SK-N-MC (cell line): ENCODE measurements at regions not wholly inside any gene's neighbourhood (a gene's known extent, or its start where the extent isn't known, plus 50 kb on each side); places are given as distances from the start of the nearest gene placed in this dataset.
"Not testable (repeated sequence)": the region's sequence is repeated elsewhere in the genome, so short reads cannot be mapped to it uniquely, and the experiment has no call there.

ENCODE experiments used
- DNase-seq: peaks from one replicate; pipeline ENCODE4 v3.0.0-alpha.2; 2011; ENCODE audit warnings: low read depth, low spot score
- H3K27ac ChIP-seq: fragments of 200-600 bp; sonication (generic); 2 replicates; pipeline ENCODE4 v1.5.1; 2016; ENCODE audit warnings: mixed run types
- H3K36me3 ChIP-seq: fragments of 200-600 bp; sonication (generic); 2 replicates; pipeline ENCODE4 v1.6.1; 2017; ENCODE audit warnings: antibody characterized with exemption, low read length, mixed read lengths; ENCODE audit not compliant: insufficient read depth
- H3K4me3 ChIP-seq: fragments of 200-600 bp; sonication (generic); 2 replicates; pipeline ENCODE4 v1.5.1; 2016
- H3K9ac ChIP-seq: fragments of 200-600 bp; sonication (generic); 2 replicates; pipeline ENCODE4 v1.8.0; 2017; ENCODE audit warnings: mixed run types, mixed read lengths; ENCODE audit not compliant: insufficient read length
- H3K9me3 ChIP-seq: fragments of 200-600 bp; sonication (generic); 2 replicates; pipeline ENCODE4 v1.6.1; 2017; ENCODE audit warnings: low read depth, mild to moderate bottlenecking, antibody characterized with exemption, low read length, moderate library complexity, mixed read lengths
- EZH2 ChIP-seq: fragments of 200-600 bp; sonication (generic); IDR thresholded peaks from one replicate; pipeline ENCODE4 v1.6.1; 2017; ENCODE audit warnings: antibody characterized with exemption
- FOXP2 ChIP-seq: optimal IDR thresholded peaks from 2 replicates; pipeline ENCODE3; 2011; ENCODE audit warnings: mild to moderate bottlenecking, moderate library complexity; ENCODE audit not compliant: insufficient read depth; ENCODE audit errors: extremely low read length, control extremely low read depth
- POLR2AphosphoS5 ChIP-seq: IDR thresholded peaks from 2 replicates; pipeline ENCODE4 v1.6.1; 2012; ENCODE audit warnings: mild to moderate bottlenecking, low read depth, low read length, borderline replicate concordance

DNA sequence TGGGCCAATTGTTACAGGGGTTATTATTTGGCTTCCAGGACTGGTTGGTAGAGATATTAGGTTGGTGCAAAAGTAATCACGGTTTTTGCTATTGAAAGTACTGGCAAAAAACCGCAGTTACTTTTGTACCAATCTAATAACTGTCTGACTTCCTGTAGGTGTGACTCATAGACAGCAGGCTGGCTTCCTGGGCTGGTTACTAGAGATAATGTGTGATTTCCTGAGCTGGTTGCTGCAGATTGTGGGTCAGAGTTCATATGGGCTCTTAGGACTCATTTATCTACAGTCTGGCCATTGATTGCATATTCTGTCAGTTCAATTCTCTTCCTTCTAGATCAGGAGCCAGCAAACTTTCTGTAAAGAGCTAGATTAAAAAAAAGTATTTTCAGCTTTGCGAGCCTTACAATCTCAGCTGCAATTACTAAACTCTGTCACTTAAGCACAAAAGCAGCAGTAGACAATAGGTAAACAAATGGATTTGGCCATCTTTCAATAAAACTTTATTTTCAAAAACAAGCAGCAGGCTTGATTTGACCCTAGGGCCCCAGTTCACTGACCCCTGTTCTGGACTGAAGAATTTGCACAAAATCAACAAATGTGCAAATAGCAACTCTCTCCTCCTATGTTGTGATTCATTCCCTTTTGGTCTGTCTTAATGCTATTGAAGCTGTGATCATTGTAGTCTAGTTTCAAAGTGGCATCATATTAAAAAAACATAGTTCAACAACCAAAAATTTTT, 50.8 kb upstream of the BOD1L1 start:
- DNase-seq, result no peak
- H3K36me3 ChIP-seq, result no peaks in the 10 kb centered on the region

DNA sequence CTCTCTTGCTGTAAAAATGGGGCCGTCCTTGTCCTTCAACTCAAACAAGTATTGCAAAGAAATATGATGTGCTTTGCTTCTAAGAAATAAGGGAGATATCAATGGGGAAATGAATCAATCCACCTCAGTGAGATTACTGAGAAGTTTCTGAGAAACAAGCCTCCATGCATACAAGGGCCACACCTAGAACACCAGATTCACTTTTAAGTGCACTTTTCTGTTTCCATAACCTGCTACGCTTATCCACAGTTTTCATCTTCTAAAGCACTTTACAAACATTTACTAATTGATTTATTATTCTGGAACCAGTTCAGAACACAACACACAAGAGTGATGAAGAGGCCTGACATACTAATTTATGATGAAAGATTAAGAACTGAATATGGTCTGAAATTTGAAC, 54.0 kb upstream of the BOD1L1 start:
- H3K9me3 ChIP-seq, result no peaks in the 10 kb centered on the region
- H3K27ac ChIP-seq, result no peak overlapping the region
- DNase-seq, result no peak
- H3K36me3 ChIP-seq, result no peaks in the 10 kb centered on the region
- H3K9ac ChIP-seq, result no peak overlapping the region
- H3K4me3 ChIP-seq, result no peak overlapping the region
- TF ChIP-seq POLR2AphosphoS5 (no peak), EZH2 (no peak)

More for the DNA sequence above, 50.8 kb upstream of the BOD1L1 start:
- Histone ChIP-seq H3K27ac (no peak overlapping the region), H3K4me3 (no peak overlapping the region), H3K9me3 (no peaks in the 10 kb centered on the region), H3K9ac (no peak overlapping the region)
- TF ChIP-seq EZH2 (no peak), POLR2AphosphoS5 (no peak), FOXP2 (no peak)

DNA sequence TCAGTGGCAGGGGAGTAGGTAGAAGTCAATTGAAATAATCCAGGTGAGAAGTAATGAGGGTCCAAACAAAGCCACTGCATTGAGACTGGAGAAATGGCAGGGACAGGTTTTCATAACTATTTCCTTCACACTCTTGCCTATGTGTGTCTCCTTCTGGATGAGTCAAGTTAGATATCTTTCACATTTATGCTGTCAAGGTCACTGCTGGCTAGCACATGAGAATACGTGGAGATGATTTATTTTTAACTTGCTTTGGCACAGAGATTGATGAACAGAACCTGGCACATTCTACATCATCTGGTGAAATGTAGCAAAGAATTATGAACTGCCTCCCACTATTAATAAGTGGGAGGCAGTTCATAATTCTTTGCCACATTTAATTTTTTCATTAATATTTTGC, 66.7 kb upstream of the BOD1L1 start:
- no peak for DNase-seq
- H3K9me3 ChIP-seq, result no peaks in the 10 kb centered on the region
- H3K4me3 ChIP-seq, result no peak overlapping the region
- no peak overlapping the region for H3K9ac ChIP-seq
- no peak overlapping the region for H3K27ac ChIP-seq
- TF ChIP-seq FOXP2, result no peak
- no peak for TF ChIP-seq POLR2AphosphoS5
- TF ChIP-seq EZH2, result no peak
- no peaks in the 10 kb centered on the region for H3K36me3 ChIP-seq

DNA sequence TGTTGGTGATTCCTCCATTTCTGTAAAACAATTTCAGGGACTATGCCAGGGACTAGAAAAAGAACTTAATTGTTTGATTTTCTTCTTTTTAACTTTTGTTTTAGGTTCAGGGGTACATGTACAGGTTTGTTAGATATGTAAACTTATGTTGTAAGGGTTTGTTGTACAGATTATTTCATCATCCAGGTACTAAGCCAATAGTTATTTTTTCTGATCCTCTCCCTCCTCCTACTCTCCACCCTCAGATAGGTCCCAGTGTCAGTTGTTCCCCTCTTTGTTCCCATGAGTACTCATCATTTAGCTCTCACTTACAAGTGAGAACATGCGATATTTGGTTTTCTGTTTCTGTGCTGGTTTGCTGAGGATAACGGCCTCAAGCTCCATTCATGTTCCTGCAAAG, 70.8 kb upstream of the BOD1L1 start:
- Histone ChIP-seq H3K36me3 (no peaks in the 10 kb centered on the region), H3K27ac (no peak overlapping the region), H3K4me3 (no peak overlapping the region), H3K9me3 (no peaks in the 10 kb centered on the region), H3K9ac (no peak overlapping the region)
- TF ChIP-seq POLR2AphosphoS5, result no peak
- no peak for TF ChIP-seq EZH2
- TF ChIP-seq FOXP2, result no peak
- no peak for DNase-seq

DNA sequence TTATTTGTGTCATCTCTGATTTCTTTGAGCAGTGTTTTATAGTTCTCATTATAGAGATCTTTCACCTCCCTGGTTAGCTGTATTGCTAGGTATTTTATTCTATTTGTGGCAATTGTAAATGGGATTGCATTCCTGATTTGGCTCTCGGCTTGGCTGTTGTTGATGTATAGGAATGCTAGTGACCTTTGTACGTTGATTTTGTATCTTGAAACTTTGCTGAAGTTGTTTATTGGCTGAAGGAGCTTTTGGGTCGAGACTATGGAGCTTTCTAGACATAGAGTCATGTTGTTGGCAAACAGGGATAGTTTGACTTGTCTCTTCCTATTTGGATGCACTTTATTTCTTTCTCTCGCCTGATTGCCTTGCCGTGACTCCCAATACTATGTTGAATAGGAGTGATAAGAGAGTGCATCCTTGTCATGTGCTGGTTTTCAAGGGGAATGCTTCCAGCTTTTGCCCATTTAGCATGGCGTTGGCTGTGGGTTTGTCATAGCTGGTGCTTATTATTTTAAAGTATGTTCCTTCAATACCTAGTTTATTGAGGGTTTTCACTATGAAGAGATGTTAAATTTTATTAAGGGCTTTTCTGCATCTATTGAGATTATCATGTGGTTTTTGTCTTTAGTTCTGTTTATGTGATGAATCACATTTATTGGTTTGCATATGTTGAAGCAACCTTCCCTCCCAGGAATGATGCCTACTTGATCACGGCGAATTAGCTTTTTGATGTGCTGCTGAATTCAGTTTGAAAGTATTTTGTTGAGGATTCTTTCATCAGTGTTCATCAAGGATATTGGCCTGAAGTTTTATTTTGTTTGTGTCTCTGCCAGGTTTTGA, 72.7 kb upstream of the BOD1L1 start:
- DNase-seq, result no peak
- TF ChIP-seq EZH2 (no peak), POLR2AphosphoS5 (no peak), FOXP2 (no peak)
- Histone ChIP-seq H3K27ac (no peak overlapping the region), H3K36me3 (no peaks in the 10 kb centered on the region), H3K4me3 (no peak overlapping the region), H3K9ac (no peak overlapping the region), H3K9me3 (no peaks in the 10 kb centered on the region)

DNA sequence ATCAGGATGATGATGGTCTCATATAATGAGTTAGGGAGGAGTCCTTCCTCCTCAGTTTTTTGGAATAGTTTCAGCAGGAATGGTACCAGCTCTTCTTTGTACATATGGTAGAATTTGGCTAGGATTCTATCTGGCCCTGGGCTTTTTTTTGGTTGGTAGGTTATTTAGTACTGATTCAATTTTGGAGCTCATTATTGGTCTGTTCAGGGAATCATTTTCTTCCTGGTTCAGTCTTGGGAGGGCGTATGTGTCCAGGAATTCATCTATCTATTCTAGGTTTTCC, 73.3 kb upstream of the BOD1L1 start:
- DNase-seq, H3K4me3 ChIP-seq, H3K36me3 ChIP-seq, H3K9ac ChIP-seq, H3K9me3 ChIP-seq, H3K27ac ChIP-seq: not testable (repeated sequence)

DNA sequence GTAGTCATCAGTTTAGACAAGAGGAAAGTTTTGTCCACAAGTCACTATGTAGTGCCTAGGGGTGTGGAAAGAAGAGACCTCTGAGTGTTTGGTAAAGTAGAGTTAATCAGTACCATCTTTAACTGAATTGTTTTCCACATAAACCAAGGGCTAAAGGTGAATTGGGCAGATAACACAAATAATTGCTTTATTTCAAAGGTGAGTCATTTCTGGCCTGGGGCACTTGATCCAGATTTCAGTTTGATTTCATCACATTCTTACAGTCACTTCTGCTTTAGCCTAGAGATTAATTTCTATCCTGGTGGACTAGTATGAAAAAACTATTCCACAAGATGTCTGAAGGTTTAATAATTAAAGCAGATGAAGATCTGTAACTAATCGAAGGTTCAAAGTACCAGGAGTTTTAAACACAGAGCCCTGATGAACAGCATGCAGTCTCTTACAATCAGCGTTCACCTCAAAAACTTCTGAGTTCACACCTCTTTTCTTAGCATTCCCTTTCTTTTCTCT, 74.5 kb upstream of the BOD1L1 start:
- DNase-seq, result no peak

DNA sequence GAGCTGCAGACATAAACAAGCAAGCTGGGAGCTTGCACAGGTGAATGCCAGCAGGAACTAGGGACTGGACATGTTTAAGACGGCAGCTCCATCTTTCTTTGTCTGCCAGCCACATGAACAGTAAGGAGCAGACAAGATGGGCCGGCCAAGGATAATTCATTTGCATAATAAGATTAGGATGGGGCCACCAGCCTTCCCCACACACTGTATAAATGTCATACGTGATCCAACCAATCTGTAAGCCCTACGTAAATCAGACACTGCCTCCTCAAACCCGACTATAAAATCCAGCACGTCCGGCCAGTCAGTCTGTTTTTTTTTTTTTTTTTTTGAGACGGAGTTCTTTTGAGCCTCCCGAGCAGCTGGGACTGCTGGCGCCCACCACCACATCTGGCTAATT, 75.6 kb upstream of the BOD1L1 start:
- H3K27ac ChIP-seq, result no peak overlapping the region
- H3K4me3 ChIP-seq, result no peak overlapping the region
- DNase-seq, result no peak
- H3K36me3 ChIP-seq, result no peaks in the 10 kb centered on the region
- no peaks in the 10 kb centered on the region for H3K9me3 ChIP-seq
- no peak for TF ChIP-seq EZH2
- no peak for TF ChIP-seq POLR2AphosphoS5
- TF ChIP-seq FOXP2, result no peak
- no peak overlapping the region for H3K9ac ChIP-seq

More for the DNA sequence above, 74.5 kb upstream of the BOD1L1 start:
- TF ChIP-seq POLR2AphosphoS5 (no peak), FOXP2 (no peak), EZH2 (no peak)
- Histone ChIP-seq H3K9ac (no peak overlapping the region), H3K4me3 (no peak overlapping the region), H3K27ac (no peak overlapping the region), H3K36me3 (no peaks in the 10 kb centered on the region), H3K9me3 (no peaks in the 10 kb centered on the region)
